Liver (tissue), 8 donors: ENCODE measurements at regions not wholly inside any gene's neighbourhood (a gene's known extent, or its start where the extent isn't known, plus 50 kb on each side); places are given as distances from the start of the nearest gene placed in this dataset.

ENCODE experiments used
- DNase-seq: peaks from one replicate; pipeline ENCODE4 v3.0.0-alpha.2; 2017; ENCODE audit warnings: low spot score
- H3K27ac ChIP-seq, 2 donors: one replicate each; pipeline ENCODE4 v1.7.0; 2013; ENCODE audit warnings: inconsistent platforms in 2 of 2, low read length in 2 of 2, control low read depth in 1 of 2, low read depth in 1 of 2, mild to moderate bottlenecking in 1 of 2
- H3K27me3 ChIP-seq, 4 donors: one replicate each; pipeline versions ENCODE4 v1.6.1 to v1.7.0; 2013; ENCODE audit warnings: low read length in 3 of 4, inconsistent platforms in 1 of 4, mild to moderate bottlenecking in 1 of 4, moderate library complexity in 1 of 4; ENCODE audit not compliant: control insufficient read depth in 4 of 4, insufficient read depth in 4 of 4
- H3K36me3 ChIP-seq, 4 donors: one replicate each; pipeline versions ENCODE4 v1.6.1 to v1.7.0; 2013; ENCODE audit warnings: low read length in 3 of 4, mild to moderate bottlenecking in 3 of 4, low read depth in 1 of 4, moderate library complexity in 1 of 4; ENCODE audit not compliant: control insufficient read depth in 4 of 4, insufficient read depth in 3 of 4
- H3K4me1 ChIP-seq, 4 donors: one replicate each; pipeline versions ENCODE4 v1.6.1 to v1.7.0; 2013; ENCODE audit warnings: low read length in 3 of 4, mild to moderate bottlenecking in 3 of 4, moderate library complexity in 1 of 4; ENCODE audit not compliant: control insufficient read depth in 4 of 4, insufficient read depth in 4 of 4
- H3K4me3 ChIP-seq, 3 donors: one replicate each; pipeline versions ENCODE4 v1.6.1 to v1.7.0; 2013; ENCODE audit warnings: low read length in 3 of 3, control low read depth in 1 of 3, low read depth in 1 of 3, mild to moderate bottlenecking in 1 of 3
- H3K9ac ChIP-seq, 2 donors: one replicate each; pipeline ENCODE4 v1.7.0; 2013; ENCODE audit warnings: low read length in 2 of 2, mild to moderate bottlenecking in 2 of 2, moderate library complexity in 2 of 2, control low read depth in 1 of 2, low read depth in 1 of 2
- H3K9me3 ChIP-seq, 4 donors: one replicate each; pipeline versions ENCODE4 v1.6.1 to v1.7.0; 2013; ENCODE audit warnings: low read length in 3 of 4; ENCODE audit not compliant: control insufficient read depth in 4 of 4
- ATF3 ChIP-seq: IDR thresholded peaks from 2 replicates; pipeline ENCODE4 v1.6.1; 2016; ENCODE audit warnings: antibody characterized with exemption
- EGR1 ChIP-seq, 2 donors: IDR thresholded peaks; 2 replicates each; pipeline ENCODE4 v1.6.1; 2016 to 2018; ENCODE audit warnings: antibody characterized with exemption in 2 of 2, low read depth in 2 of 2
- FOXA1 ChIP-seq: IDR thresholded peaks from 2 replicates; pipeline ENCODE4 v1.6.1; 2016; ENCODE audit warnings: antibody characterized with exemption
- FOXA2 ChIP-seq: IDR thresholded peaks from 2 replicates; pipeline ENCODE4 v1.6.1; 2016; ENCODE audit warnings: antibody characterized with exemption
- HNF4A ChIP-seq, 2 donors: conservative IDR thresholded peaks; 2 replicates each; pipeline ENCODE4 v1.6.1; 2016; ENCODE audit warnings: antibody characterized with exemption in 2 of 2, mild to moderate bottlenecking in 2 of 2
- HNF4G ChIP-seq: IDR thresholded peaks from 2 replicates; pipeline ENCODE4 v1.6.1; 2016; ENCODE audit warnings: antibody characterized with exemption
- JUND ChIP-seq, 2 donors: IDR thresholded peaks; 2 replicates each; pipeline ENCODE4 v1.6.1; 2016; ENCODE audit warnings: antibody characterized with exemption in 2 of 2
- MAX ChIP-seq: IDR thresholded peaks from 2 replicates; pipeline ENCODE4 v1.6.1; 2016; ENCODE audit warnings: antibody characterized with exemption
- NR2F2 ChIP-seq: IDR thresholded peaks from 2 replicates; pipeline ENCODE4 v1.6.1; 2016; ENCODE audit warnings: antibody characterized with exemption
- RAD21 ChIP-seq, 2 donors: IDR thresholded peaks; 2 replicates each; pipeline ENCODE4 v1.6.1; 2016; ENCODE audit warnings: antibody characterized with exemption in 2 of 2, mild to moderate bottlenecking in 2 of 2
- REST ChIP-seq: IDR thresholded peaks from 2 replicates; pipeline ENCODE4 v1.6.1; 2016; ENCODE audit warnings: antibody characterized with exemption, mild to moderate bottlenecking
- RXRA ChIP-seq, 2 donors: IDR thresholded peaks; 2 replicates each; pipeline ENCODE4 v1.6.1; 2017 to 2018; ENCODE audit warnings: antibody characterized with exemption in 2 of 2, mild to moderate bottlenecking in 1 of 2
- SP1 ChIP-seq: IDR thresholded peaks from 2 replicates; pipeline ENCODE4 v1.6.1; 2018; ENCODE audit warnings: antibody characterized with exemption, mild to moderate bottlenecking
- TAF1 ChIP-seq: conservative IDR thresholded peaks from 2 replicates; pipeline ENCODE4 v1.6.1; 2016; ENCODE audit warnings: antibody characterized with exemption, mild to moderate bottlenecking
- YY1 ChIP-seq: IDR thresholded peaks from 2 replicates; pipeline ENCODE4 v1.6.1; 2016; ENCODE audit warnings: antibody characterized with exemption, mild to moderate bottlenecking
- WGBS: extraction: QIAGEN DNeasy Blood & Tissue Kit; methylation state at CpG from one replicate; pipeline ENCODE4 v1.1.7; 2013; 5-methylcytosine and 5-hydroxymethylcytosine counted together
- TF ChIP-seq, protein P1 (sequence below): fragments of 150-350 bp; IDR thresholded peaks from 2 replicates; pipeline ENCODE4 v1.5.1; 2017; ENCODE audit warnings: improper control_type of control experiment, low read depth, low read length; ENCODE audit not compliant: missing input control
- donor health status: healthy.
- donor health status: healthy.
- donor health status: healthy.
- donor health status: healthy.
- donor health status: healthy.

DNA sequence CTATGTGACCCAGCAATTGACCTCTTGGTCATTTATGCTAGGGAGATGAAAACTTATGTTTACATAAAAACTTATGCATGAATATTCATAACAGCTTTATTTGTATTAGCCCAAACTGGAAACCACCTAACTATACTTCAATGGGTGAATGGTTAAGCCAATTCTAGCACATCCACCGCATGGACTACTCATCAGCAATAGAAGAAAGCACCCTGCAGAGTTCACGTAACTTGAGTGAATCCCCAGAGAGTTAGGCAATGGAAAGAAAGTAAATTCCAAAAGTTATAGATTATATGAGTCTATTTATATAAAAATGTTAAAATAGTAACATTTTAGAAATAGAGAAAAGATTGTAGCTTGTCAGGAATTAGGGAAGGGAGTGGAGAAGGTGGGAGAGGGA lies 60.2 kb upstream of the NRG3 start:
- H3K9ac ChIP-seq: no peak overlapping the region
- H3K36me3 ChIP-seq: no peaks in the 10 kb centered on the region
- WGBS: 86% methylated on average over 2 of the region's 2 CpGs
- no peak overlapping the region for H3K4me3 ChIP-seq
- no peak overlapping the region for H3K27ac ChIP-seq
- no peaks in the 10 kb centered on the region for H3K4me1 ChIP-seq
- no peak for TF ChIP-seq TAF1
- TF ChIP-seq ATF3: no peak
- no peak for TF ChIP-seq FOXA1
- no peak for TF ChIP-seq HNF4G
- no peak for TF ChIP-seq FOXA2
- no peak for TF ChIP-seq HNF4A (conservative IDR thresholded peaks at IDR 0.05)
- TF ChIP-seq NR2F2: no peak
- no peak for TF ChIP-seq RAD21 (IDR thresholded peaks at IDR 0.05)
- TF ChIP-seq YY1: no peak
- TF ChIP-seq RXRA (IDR thresholded peaks at IDR 0.05): no peak
- TF ChIP-seq JUND (IDR thresholded peaks at IDR 0.05): no peak
- TF ChIP-seq EGR1 (IDR thresholded peaks at IDR 0.05; ENCODE audit: low read depth in 2 of 2): no peak
- TF ChIP-seq MAX: no peak
- TF ChIP-seq SP1: no peak
- TF ChIP-seq, protein P1, sequence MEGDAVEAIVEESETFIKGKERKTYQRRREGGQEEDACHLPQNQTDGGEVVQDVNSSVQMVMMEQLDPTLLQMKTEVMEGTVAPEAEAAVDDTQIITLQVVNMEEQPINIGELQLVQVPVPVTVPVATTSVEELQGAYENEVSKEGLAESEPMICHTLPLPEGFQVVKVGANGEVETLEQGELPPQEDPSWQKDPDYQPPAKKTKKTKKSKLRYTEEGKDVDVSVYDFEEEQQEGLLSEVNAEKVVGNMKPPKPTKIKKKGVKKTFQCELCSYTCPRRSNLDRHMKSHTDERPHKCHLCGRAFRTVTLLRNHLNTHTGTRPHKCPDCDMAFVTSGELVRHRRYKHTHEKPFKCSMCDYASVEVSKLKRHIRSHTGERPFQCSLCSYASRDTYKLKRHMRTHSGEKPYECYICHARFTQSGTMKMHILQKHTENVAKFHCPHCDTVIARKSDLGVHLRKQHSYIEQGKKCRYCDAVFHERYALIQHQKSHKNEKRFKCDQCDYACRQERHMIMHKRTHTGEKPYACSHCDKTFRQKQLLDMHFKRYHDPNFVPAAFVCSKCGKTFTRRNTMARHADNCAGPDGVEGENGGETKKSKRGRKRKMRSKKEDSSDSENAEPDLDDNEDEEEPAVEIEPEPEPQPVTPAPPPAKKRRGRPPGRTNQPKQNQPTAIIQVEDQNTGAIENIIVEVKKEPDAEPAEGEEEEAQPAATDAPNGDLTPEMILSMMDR: no peak
- TF ChIP-seq REST: no peak
- peaks cover 0 to 8% (median 2%) of the 10 kb centered on the region in 4 donors for H3K9me3 ChIP-seq
- H3K27me3 ChIP-seq: peaks cover 0 to 3% (median 0%) of the 10 kb centered on the region in 4 donors
- no peak for DNase-seq

DNA sequence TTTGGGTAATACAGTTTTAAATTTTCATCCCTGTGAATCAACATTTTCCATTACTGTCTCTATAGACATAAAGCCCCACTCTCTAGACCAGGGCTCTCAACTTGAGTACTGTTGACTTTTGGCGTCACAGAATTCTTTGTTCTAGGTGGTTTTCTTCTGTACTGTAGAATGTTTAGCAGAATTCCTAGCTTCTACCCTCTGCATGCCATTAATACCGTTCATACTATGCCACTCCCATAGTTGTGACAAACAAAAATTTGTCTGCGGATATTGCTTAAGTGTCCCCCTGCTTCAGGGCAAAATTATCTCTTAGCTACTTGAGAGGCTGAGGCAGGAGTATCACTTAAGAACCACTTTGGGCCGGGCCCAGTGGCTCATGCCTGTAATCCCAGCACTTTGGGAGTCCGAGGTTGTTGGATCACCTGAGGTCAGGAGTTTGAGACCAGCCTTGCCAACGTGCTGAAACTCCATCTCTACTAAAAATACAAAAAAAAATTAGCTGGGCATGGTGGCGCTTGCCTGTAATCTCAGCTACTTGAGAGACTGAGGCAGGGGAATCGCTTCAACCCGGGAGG lies 57.3 kb upstream of the NRG3 start:
- 76% methylated on average over 9 of the region's 9 CpGs for WGBS
- Histone ChIP-seq H3K9me3 (no peaks in the 10 kb centered on the region), H3K27ac (no peak overlapping the region), H3K9ac (no peak overlapping the region), H3K4me1 (no peaks in the 10 kb centered on the region), H3K4me3 (no peak overlapping the region), H3K36me3 (no peaks in the 10 kb centered on the region), H3K27me3 (peaks cover 0 to 3% (median 0%) of the 10 kb centered on the region in 4 donors)
- TF ChIP-seq JUND (IDR thresholded peaks at IDR 0.05) (no peak), SP1 (no peak), HNF4G (no peak), MAX (no peak), NR2F2 (no peak), RAD21 (IDR thresholded peaks at IDR 0.05) (no peak)
- DNase-seq: no peak
